SU-DHL-6 (cell line): ENCODE measurements at regions not wholly inside any gene's neighbourhood (a gene's known extent, or its start where the extent isn't known, plus 50 kb on each side); places are given as distances from the start of the nearest gene placed in this dataset.

Source experiments
- H2AFZ ChIP-seq: fragments of 200-600 bp; sonication (generic); 2 replicates; pipeline ENCODE4 v1.6.1; 2014; ENCODE audit warnings: low read depth, mild to moderate bottlenecking, moderate library complexity, mixed read lengths, antibody characterized with exemption, low read length; ENCODE audit not compliant: severe bottlenecking
- H3F3A ChIP-seq: fragments of 200-600 bp; shearing (Covaris generic); 2 replicates; pipeline ENCODE4 v1.6.0; 2016; ENCODE audit warnings: antibody characterized with exemption, mild to moderate bottlenecking; ENCODE audit not compliant: insufficient read depth
- H3K27ac ChIP-seq: fragments of 200-600 bp; sonication (generic); 2 replicates; pipeline ENCODE4 v1.5.1; 2016; ENCODE audit warnings: low read depth, mild to moderate bottlenecking, low read length, moderate library complexity, mixed read lengths
- H3K27me3 ChIP-seq: fragments of 200-600 bp; sonication (generic), shearing (Covaris generic); 2 replicates; pipeline ENCODE4 v1.6.0; 2014; ENCODE audit warnings: mild to moderate bottlenecking, low read length
- H3K36me3 ChIP-seq: fragments of 200-600 bp; sonication (generic); 2 replicates; pipeline ENCODE4 v1.6.1; 2014; ENCODE audit warnings: mild to moderate bottlenecking, low read length, mixed read lengths
- H3K4me2 ChIP-seq: fragments of 300-600, 200-600 bp; shearing (Covaris generic), sonication (generic); 2 replicates; pipeline ENCODE4 v1.6.0; 2014; ENCODE audit warnings: low read length, low read depth, mild to moderate bottlenecking; ENCODE audit not compliant: poor library complexity, severe bottlenecking
- H3K4me3 ChIP-seq: fragments of 200-600 bp; sonication (generic); 2 replicates; pipeline ENCODE4 v1.5.1; 2014; ENCODE audit warnings: antibody characterized with exemption, low read length, mild to moderate bottlenecking, mixed read lengths; ENCODE audit not compliant: insufficient read depth, poor library complexity, severe bottlenecking
- H3K79me2 ChIP-seq: fragments of 200-600 bp; sonication (generic); 2 replicates; pipeline ENCODE4 v1.6.1; 2014; ENCODE audit warnings: mild to moderate bottlenecking, low read length, moderate library complexity; ENCODE audit not compliant: insufficient read depth
- H3K9ac ChIP-seq: fragments of 200-600 bp; sonication (generic); 2 replicates; pipeline ENCODE4 v1.7.0; 2014; ENCODE audit warnings: mild to moderate bottlenecking, low read length
- H3K9me2 ChIP-seq: fragments of 200-600 bp; sonication (generic); replicated peaks from 2 replicates; pipeline ENCODE4 v1.6.1; 2014; ENCODE audit warnings: low read length; ENCODE audit not compliant: insufficient read depth
- H3K9me3 ChIP-seq: fragments of 200-600 bp; sonication (generic); 2 replicates; pipeline ENCODE4 v1.6.1; 2014; ENCODE audit warnings: low read length, mixed read lengths; ENCODE audit not compliant: insufficient read depth
- H4K20me1 ChIP-seq: fragments of 200-600 bp; sonication (generic); 2 replicates; pipeline ENCODE4 v1.6.1; 2014; ENCODE audit warnings: low read depth, mild to moderate bottlenecking, antibody characterized with exemption, low read length, moderate library complexity, mixed read lengths
- EZH2phosphoT487 ChIP-seq: fragments of 200-600 bp; sonication (generic), shearing (Covaris generic); conservative IDR thresholded peaks from 2 replicates; pipeline ENCODE4 v1.6.1; 2018; ENCODE audit warnings: mild to moderate bottlenecking, antibody characterized with exemption, low read length, moderate library complexity, mixed read lengths
- TF ChIP-seq, protein P1 (sequence below): fragments of 200-600 bp; sonication (generic); IDR thresholded peaks from one replicate; pipeline ENCODE4 v1.5.1; 2017; ENCODE audit warnings: antibody characterized with exemption, mild to moderate bottlenecking, low read length, moderate library complexity; ENCODE audit not compliant: insufficient read depth, poor library complexity, severe bottlenecking

DNA sequence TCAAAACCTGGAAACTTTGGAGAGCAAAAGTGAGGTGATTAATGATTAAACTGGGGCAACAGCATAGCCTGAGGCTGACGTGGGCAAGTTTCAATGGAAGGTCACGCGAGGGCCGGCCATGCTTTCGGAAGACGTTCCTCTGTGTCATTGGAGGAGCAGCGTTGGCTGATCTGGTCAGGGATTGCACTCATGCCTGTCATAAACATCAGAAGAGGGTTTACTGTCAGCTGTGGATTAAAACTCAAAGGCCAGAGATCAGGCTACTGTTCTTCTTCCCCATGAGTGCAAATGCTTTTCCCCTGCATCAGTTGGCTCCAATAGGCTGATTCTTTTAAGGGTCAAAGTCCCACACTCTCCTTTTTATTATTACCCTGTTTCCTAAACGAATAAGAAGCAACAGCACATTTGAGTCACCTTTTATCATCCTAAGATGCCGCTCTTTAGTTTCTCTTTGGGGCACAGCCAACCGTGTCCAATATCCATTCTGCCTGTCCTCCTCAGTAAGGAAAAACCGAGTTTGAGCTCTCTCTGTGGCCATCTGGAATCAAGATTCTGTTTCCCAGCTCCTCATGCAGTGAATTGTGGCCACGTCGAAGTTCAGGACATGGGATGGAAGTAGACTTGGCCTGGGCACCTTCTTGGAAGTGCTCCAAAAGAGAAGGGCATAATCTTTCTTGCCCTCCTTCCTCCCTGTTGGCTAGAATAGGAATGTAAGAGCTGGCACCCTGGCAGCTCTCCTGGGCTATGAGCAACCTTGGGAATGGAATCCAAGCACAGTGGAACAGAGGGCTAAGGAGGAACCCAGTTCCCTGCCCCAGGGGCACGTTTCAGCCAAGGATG lies 62.5 kb upstream of the INSIG1 start:
- TF ChIP-seq, protein P1, sequence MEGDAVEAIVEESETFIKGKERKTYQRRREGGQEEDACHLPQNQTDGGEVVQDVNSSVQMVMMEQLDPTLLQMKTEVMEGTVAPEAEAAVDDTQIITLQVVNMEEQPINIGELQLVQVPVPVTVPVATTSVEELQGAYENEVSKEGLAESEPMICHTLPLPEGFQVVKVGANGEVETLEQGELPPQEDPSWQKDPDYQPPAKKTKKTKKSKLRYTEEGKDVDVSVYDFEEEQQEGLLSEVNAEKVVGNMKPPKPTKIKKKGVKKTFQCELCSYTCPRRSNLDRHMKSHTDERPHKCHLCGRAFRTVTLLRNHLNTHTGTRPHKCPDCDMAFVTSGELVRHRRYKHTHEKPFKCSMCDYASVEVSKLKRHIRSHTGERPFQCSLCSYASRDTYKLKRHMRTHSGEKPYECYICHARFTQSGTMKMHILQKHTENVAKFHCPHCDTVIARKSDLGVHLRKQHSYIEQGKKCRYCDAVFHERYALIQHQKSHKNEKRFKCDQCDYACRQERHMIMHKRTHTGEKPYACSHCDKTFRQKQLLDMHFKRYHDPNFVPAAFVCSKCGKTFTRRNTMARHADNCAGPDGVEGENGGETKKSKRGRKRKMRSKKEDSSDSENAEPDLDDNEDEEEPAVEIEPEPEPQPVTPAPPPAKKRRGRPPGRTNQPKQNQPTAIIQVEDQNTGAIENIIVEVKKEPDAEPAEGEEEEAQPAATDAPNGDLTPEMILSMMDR, result no peak
- no peak for TF ChIP-seq EZH2phosphoT487

DNA sequence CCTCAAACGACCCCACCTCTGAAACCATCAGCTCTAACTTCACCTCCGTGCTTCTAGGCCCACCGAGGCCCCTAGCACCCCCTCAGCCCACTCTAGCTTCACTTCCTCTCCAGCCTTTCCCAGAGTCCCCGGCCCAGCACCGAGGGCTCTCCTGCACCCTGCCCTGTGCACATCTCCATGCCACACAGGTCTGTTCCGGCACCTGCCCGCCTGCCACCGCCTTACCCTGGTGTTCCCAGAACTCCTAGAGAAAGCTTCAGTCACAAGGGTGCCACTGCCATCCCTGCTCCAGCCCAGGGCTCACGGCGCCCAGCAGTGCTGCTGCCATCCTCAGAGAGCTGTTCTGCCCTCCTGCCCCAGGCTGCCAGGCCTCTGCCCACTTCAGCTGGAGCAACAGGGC lies 61.3 kb upstream of the INSIG1 start:
- no peaks in the 10 kb centered on the region for H3K27me3 ChIP-seq

More for the DNA sequence above, 62.5 kb upstream of the INSIG1 start:
- Histone ChIP-seq H3K4me3 (no peak overlapping the region), H2AFZ (no peak overlapping the region), H4K20me1 (no peaks in the 10 kb centered on the region), H3K79me2 (no peaks in the 10 kb centered on the region), H3K27me3 (no peaks in the 10 kb centered on the region), H3K9me3 (no peaks in the 10 kb centered on the region), H3K9ac (no peak overlapping the region), H3K4me2 (no peak overlapping the region), H3F3A (no peaks in the 10 kb centered on the region), H3K27ac (no peak overlapping the region), H3K36me3 (no peaks in the 10 kb centered on the region), H3K9me2 (no peaks in the 10 kb centered on the region)

DNA sequence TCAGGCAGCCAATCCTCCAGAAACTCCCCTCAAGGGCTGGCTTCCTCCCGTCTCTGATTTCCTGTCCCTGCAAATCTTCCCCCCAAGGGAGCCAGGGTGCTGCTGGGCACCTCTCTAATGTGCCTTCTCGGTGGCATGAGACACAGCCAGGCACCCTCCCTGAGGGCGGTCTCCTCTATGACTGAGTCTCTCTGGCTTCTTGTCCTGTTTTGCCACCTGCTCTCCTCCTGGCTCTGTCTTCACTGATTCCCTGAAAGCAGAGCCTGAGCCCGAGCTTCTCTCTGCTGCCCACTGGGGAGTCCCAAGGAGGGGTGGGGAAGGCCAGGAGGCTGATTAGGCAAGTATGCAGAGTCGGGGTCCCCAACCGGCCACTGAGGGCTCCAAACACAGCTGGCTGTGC lies 60.4 kb upstream of the INSIG1 start:
- Histone ChIP-seq H3K4me2 (no peak overlapping the region), H3K9ac (no peak overlapping the region)

More for the DNA sequence above, 61.3 kb upstream of the INSIG1 start:
- Histone ChIP-seq H3F3A (no peaks in the 10 kb centered on the region), H4K20me1 (no peaks in the 10 kb centered on the region), H3K27ac (no peak overlapping the region), H2AFZ (no peak overlapping the region), H3K79me2 (no peaks in the 10 kb centered on the region), H3K4me2 (no peak overlapping the region), H3K9me3 (no peaks in the 10 kb centered on the region), H3K9ac (no peak overlapping the region), H3K36me3 (no peaks in the 10 kb centered on the region), H3K9me2 (no peaks in the 10 kb centered on the region), H3K4me3 (no peak overlapping the region)
- TF ChIP-seq EZH2phosphoT487, result no peak
- TF ChIP-seq, protein P1, result no peak

More for the DNA sequence above, 60.4 kb upstream of the INSIG1 start:
- Histone ChIP-seq H3K27me3 (no peaks in the 10 kb centered on the region), H3K36me3 (no peaks in the 10 kb centered on the region), H3K27ac (no peak overlapping the region), H3K9me2 (no peaks in the 10 kb centered on the region), H3K9me3 (no peaks in the 10 kb centered on the region), H2AFZ (no peak overlapping the region), H3K4me3 (no peak overlapping the region), H3K79me2 (no peaks in the 10 kb centered on the region), H4K20me1 (no peaks in the 10 kb centered on the region), H3F3A (no peaks in the 10 kb centered on the region)
- TF ChIP-seq, protein P1, result no peak
- TF ChIP-seq EZH2phosphoT487, result no peak
